K562 (cell line): ENCODE measurements at regions not wholly inside any gene's neighbourhood (a gene's known extent, or its start where the extent isn't known, plus 50 kb on each side); places are given as distances from the start of the nearest gene placed in this dataset.

Experiments used
- ATAC-seq: fragments of 200-7000 bp; cut with Tn5 transposase; 3 replicates; pipeline ENCODE4 v1.9.1; 2020; ENCODE audit warnings: moderate library complexity
- BruUV-seq: library from RNA; stranded (reverse); fragments of 400-500 nt; replicated peaks from 2 replicates; lab custom pipeline; 2021; lab: Mats Ljungman, UMichigan
- CTCF ChIA-PET: fragments of 300-600 bp; formaldehyde crosslinking; extraction: SDS; loops from one replicate; lab custom pipeline; 2021; ENCODE audit warnings: low intra/inter-chr PET ratio; lab: Yijun Ruan, JAX
- POLR2A ChIA-PET: fragments of 300-600, 350-650 bp; sonication (Branson Sonifier 250); formaldehyde crosslinking; extraction: SDS; loops from one replicate; lab custom pipeline; 2021; ENCODE audit warnings: antibody characterized with exemption, inconsistent platforms; lab: Yijun Ruan, JAX
- DNase-seq, 4 experiments: peaks; one replicate each; pipeline versions ENCODE4 v3.0.0 to v3.0.0-alpha.2; 2011 to 2018; ENCODE audit warnings: low spot score in 3 of 4, mixed read lengths in 3 of 4; ENCODE audit errors: extremely low read depth in 1 of 4
- FAIRE-seq: peaks from 2 replicates; lab custom pipeline; 2011; peaks lifted over from hg19 to GRCh38; lab: Jason Lieb, UNC
- H2AFZ ChIP-seq: 2 replicates; pipeline ENCODE4 v1.6.0; 2011; ENCODE audit warnings: low read depth, low read length, control low read depth, inconsistent platforms
- H3K27ac ChIP-seq: fragments of 200-600 bp; 3 replicates; pipeline ENCODE4 v1.8.0; 2011; ENCODE audit warnings: low read depth, mild to moderate bottlenecking, control low read depth, inconsistent platforms, low read length, moderate library complexity, mixed read lengths; ENCODE audit errors: extremely low read depth
- H3K27me3 ChIP-seq, 2 experiments: fragments of 300-600 bp in 1 of 2; 2 replicates in 1 of 2; 3 replicates in 1 of 2; pipeline versions ENCODE4 v1.6.0 to v1.8.0; 2011; ENCODE audit warnings: inconsistent platforms in 2 of 2, low read length in 2 of 2, mild to moderate bottlenecking in 1 of 2, mixed read lengths in 1 of 2, moderate library complexity in 1 of 2; ENCODE audit not compliant: control insufficient read depth in 2 of 2, insufficient read depth in 2 of 2
- H3K36me3 ChIP-seq: fragments of 300-600 bp; 3 replicates; pipeline ENCODE4 v1.8.0; 2011; ENCODE audit warnings: mild to moderate bottlenecking, low read length, inconsistent platforms; ENCODE audit not compliant: control insufficient read depth, insufficient read depth
- H3K4me1 ChIP-seq, 2 experiments: fragments of 200-600 bp in 1 of 2; replicated peaks in 1 of 2; 2 replicates in 1 of 2; 3 replicates in 1 of 2; pipeline versions ENCODE4 v1.5.1 to v1.8.0; 2011; ENCODE audit warnings: inconsistent platforms in 2 of 2, low read length in 2 of 2, mild to moderate bottlenecking in 1 of 2, mixed read lengths in 1 of 2, moderate library complexity in 1 of 2; ENCODE audit not compliant: control insufficient read depth in 2 of 2, insufficient read depth in 2 of 2
- H3K4me2 ChIP-seq: 2 replicates; pipeline ENCODE4 v1.6.1; 2011; ENCODE audit warnings: low read length, control low read depth, inconsistent platforms, mixed read lengths; ENCODE audit not compliant: insufficient read depth
- H3K4me3 ChIP-seq: fragments of 200-600 bp; sonication (generic), shearing (Covaris generic); 2 replicates; pipeline ENCODE4 v1.5.1; 2016; ENCODE audit warnings: control low read depth, inconsistent platforms
- H3K79me2 ChIP-seq: fragments of 200-600 bp; 3 replicates; pipeline ENCODE4 v1.8.0; 2011; ENCODE audit warnings: low read length, inconsistent platforms; ENCODE audit not compliant: control insufficient read depth, insufficient read depth
- H3K9ac ChIP-seq, 2 experiments: 2 replicates each; pipeline versions ENCODE4 v1.6.0 to v1.6.1; 2011; ENCODE audit warnings: low read depth in 2 of 2, low read length in 2 of 2, control low read depth in 1 of 2, inconsistent platforms in 1 of 2, mild to moderate bottlenecking in 1 of 2, mixed read lengths in 1 of 2; ENCODE audit not compliant: insufficient read depth in 1 of 2
- H3K9me1 ChIP-seq: one replicate; pipeline ENCODE4 v1.6.0; 2011; ENCODE audit warnings: inconsistent platforms, mild to moderate bottlenecking, low read length, moderate library complexity; ENCODE audit not compliant: control insufficient read depth, insufficient read depth
- H3K9me3 ChIP-seq: replicated peaks from 2 replicates; pipeline ENCODE4 v1.5.1; 2011; ENCODE audit warnings: low read depth, low read length, inconsistent platforms; ENCODE audit not compliant: control insufficient read depth, insufficient read depth
- H4K20me1 ChIP-seq: replicated peaks from 2 replicates; pipeline ENCODE4 v1.6.1; 2011; ENCODE audit warnings: low read length, inconsistent platforms, mixed read lengths; ENCODE audit not compliant: control insufficient read depth, insufficient read depth
- ATF3 ChIP-seq, 2 experiments: fragments of 450-650 bp in 1 of 2; sonication (generic) in 1 of 2; formaldehyde crosslinking in 1 of 2; IDR thresholded peaks in 1 of 2; conservative IDR thresholded peaks in 1 of 2; 2 replicates each; pipeline versions ENCODE4 v1.6.1 to v1.8.1; 2016 to 2023; ENCODE audit warnings: mild to moderate bottlenecking in 2 of 2, moderate library complexity in 2 of 2, inconsistent platforms in 1 of 2, missing genetic modification reagents in 1 of 2
- C11orf30 ChIP-seq: fragments of 450-650 bp; IDR thresholded peaks from 2 replicates; pipeline ENCODE4 v1.6.1; 2016; ENCODE audit warnings: low read depth, mild to moderate bottlenecking
- CHAMP1 ChIP-seq: fragments of 450-650 bp; IDR thresholded peaks from 2 replicates; pipeline ENCODE4 v1.6.1; 2016; ENCODE audit warnings: mild to moderate bottlenecking
- FOSL1 ChIP-seq: fragments of 200-800 bp; sonication (Bioruptor generic); conservative IDR thresholded peaks from 2 replicates; pipeline ENCODE4 v1.6.1; 2016; ENCODE audit warnings: missing genetic modification characterization, missing compliant biosample characterization
- HNRNPH1 ChIP-seq: fragments of 200-400 bp; formaldehyde crosslinking; optimal IDR thresholded peaks from 2 replicates; pipeline ENCODE3; 2017; ENCODE audit warnings: low read depth, mild to moderate bottlenecking, low read length, moderate library complexity
- JUND ChIP-seq, 2 experiments: IDR thresholded peaks; 2 replicates in 1 of 2; 3 replicates in 1 of 2; pipeline ENCODE4 v1.6.1; 2011; ENCODE audit warnings: borderline replicate concordance in 2 of 2, low read depth in 2 of 2, low read length in 2 of 2, improper control_type of control experiment in 1 of 2, missing biosample characterization in 1 of 2, missing genetic modification characterization in 1 of 2, missing genetic modification reagents in 1 of 2
- MAFF ChIP-seq: IDR thresholded peaks from 2 replicates; pipeline ENCODE4 v1.6.1; 2012; ENCODE audit warnings: low read length, improper control_type of control experiment
- MAFK ChIP-seq: IDR thresholded peaks from 2 replicates; pipeline ENCODE4 v1.6.1; 2011; ENCODE audit warnings: low read length, improper control_type of control experiment
- MAZ ChIP-seq, 2 experiments: fragments of 450-650 bp in 1 of 2; sonication (generic) in 1 of 2; formaldehyde crosslinking; IDR thresholded peaks in 1 of 2; conservative IDR thresholded peaks in 1 of 2; 2 replicates each; pipeline versions ENCODE4 v1.4.0 to v1.5.0; 2020; ENCODE audit warnings: mild to moderate bottlenecking in 1 of 2, missing genetic modification reagents in 1 of 2
- NCOA2 ChIP-seq, 2 experiments: fragments of 450-650 bp; IDR thresholded peaks; 2 replicates each; pipeline ENCODE4 v1.6.1; 2018; ENCODE audit warnings: mild to moderate bottlenecking in 2 of 2, moderate library complexity in 1 of 2; ENCODE audit not compliant: partially characterized antibody in 2 of 2
- NFE2 ChIP-seq: IDR thresholded peaks from 2 replicates; pipeline ENCODE4 v1.6.1; 2014; ENCODE audit warnings: antibody characterized with exemption, low read depth
- NONO ChIP-seq, 2 experiments: fragments of 200-400 bp in 1 of 2; fragments of 450-650 bp in 1 of 2; formaldehyde crosslinking in 1 of 2; IDR thresholded peaks; 2 replicates each; pipeline ENCODE4 v1.6.1; 2017; ENCODE audit warnings: low read depth in 2 of 2, mild to moderate bottlenecking in 2 of 2, moderate library complexity in 2 of 2, low read length in 1 of 2
- YY1 ChIP-seq, 3 experiments: IDR thresholded peaks; 2 replicates each; pipeline ENCODE4 v1.6.1; 2011; ENCODE audit warnings: low read length in 2 of 3, mild to moderate bottlenecking in 2 of 3, moderate library complexity in 2 of 3, borderline replicate concordance in 1 of 3, control low read depth in 1 of 3, low read depth in 1 of 3; ENCODE audit not compliant: insufficient read depth in 3 of 3, insufficient replicate concordance in 2 of 3, control insufficient read depth in 1 of 3, insufficient read length in 1 of 3; ENCODE audit errors: extremely low read depth in 1 of 3
- ZNF316 ChIP-seq: fragments of 450-650 bp; IDR thresholded peaks from 2 replicates; pipeline ENCODE4 v1.6.1; 2016
- ZNF384 ChIP-seq: IDR thresholded peaks from 2 replicates; pipeline ENCODE4 v1.6.1; 2012; ENCODE audit warnings: low read depth, low read length, improper control_type of control experiment
- WGBS: fragments of 100-300 bp; shearing (Covaris generic); methylation state at CpG from one replicate; pipeline ENCODE4 v1.1.6; 2016; ENCODE audit warnings: low coverage, mixed read lengths; ENCODE audit not compliant: insufficient coverage; ENCODE audit errors: missing lambda C conversion rate; 5-methylcytosine and 5-hydroxymethylcytosine counted together
- in situ Hi-C: fragments of 300-500 bp; cut with MboI; formaldehyde crosslinking; loops from 4 replicates; pipeline ENCODE4 v1.15.0; 2018; ENCODE audit warnings: inconsistent platforms, mixed read lengths
- intact Hi-C: fragments of 100-400 bp; cut with micrococcal nuclease; formaldehyde crosslinking; loops from 2 replicates; pipeline ENCODE4 v1.14.2; 2022

DNA sequence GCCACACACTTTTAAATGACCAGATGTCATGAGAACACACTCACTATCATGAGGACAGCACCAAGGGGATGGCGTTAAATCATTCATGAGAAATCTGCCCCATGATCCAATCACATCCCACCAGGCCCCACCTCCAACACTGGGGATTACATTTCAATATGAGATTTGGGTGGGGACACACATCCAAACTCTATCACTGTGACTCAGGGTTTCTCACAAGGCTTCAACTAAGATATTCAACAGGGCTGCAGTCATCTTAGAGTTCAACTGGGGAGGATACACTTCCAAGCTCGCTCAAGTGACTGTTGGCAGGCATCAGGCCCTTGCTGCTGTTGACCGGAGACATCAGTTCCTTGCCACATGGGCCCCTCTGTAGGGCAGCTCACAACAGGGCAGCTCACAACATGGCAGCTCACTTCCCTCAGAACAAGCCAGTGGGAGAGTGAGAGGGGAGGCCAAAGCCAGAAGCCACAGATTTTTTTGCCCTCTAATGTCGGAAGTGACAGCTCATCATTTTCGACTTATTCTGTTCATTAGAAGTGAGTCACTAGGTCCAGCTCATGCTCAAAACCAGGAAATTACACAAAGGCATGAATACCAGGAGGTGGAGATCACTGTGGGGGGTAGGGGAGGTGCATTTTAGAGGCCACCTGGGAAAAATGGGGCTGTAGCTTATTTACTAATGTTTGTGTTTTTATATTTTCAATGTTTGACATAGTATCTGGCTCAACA is 50.8 kb upstream of the PTHLH start:
- no TSS peak for BruUV-seq
- CTCF ChIA-PET = no interaction called here
- no peaks in the 10 kb centered on the region for H4K20me1 ChIP-seq
- DNase-seq (peak in 1 of 4 experiments; percentile 30), FAIRE-seq (peak; percentile 32), ATAC-seq (no peak)
- in situ Hi-C loops (no loop called here), intact Hi-C loops (no loop called here)
- no peaks in the 10 kb centered on the region for H3K36me3 ChIP-seq
- no peak overlapping the region for H3K9ac ChIP-seq
- no peak overlapping the region for H3K4me2 ChIP-seq
- H3K4me3 ChIP-seq = no peak overlapping the region
- POLR2A ChIA-PET = interaction anchor here (0.7 kb wide), 1 partner anchor 40 kb away, joined by 4 read pairs; no protein-coding TSS in a partner anchor
- no peaks in the 10 kb centered on the region for H3K9me1 ChIP-seq
- no peaks in the 10 kb centered on the region for H3K9me3 ChIP-seq
- no peaks in the 10 kb centered on the region for H3K27me3 ChIP-seq
- H3K27ac ChIP-seq = peak overlapping the region; percentile 53; the same call in 2 of the 3 replicates
- peaks cover 7 to 19% of the 10 kb centered on the region in 2 experiments for H3K4me1 ChIP-seq
- 29% methylated on average over 5 of the region's 5 CpGs for WGBS
- H3K79me2 ChIP-seq = no peaks in the 10 kb centered on the region
- H2AFZ ChIP-seq = peak overlapping the region; percentile 48; the same call in 1 of the 2 replicates
- TF ChIP-seq ZNF384 (0 out of 2 replicates have a peak, but pooled peaks have one; percentile 23), FOSL1 (tag) (peak; percentile 83), C11orf30 (peak; percentile 80), JUND (IDR thresholded peaks at IDR 0.05; ENCODE audit: borderline replicate concordance, low read depth, low read length) (peak; percentile 41; the same call in 1 of the 2 replicates), JUND (tag; IDR thresholded peaks at IDR 0.05; ENCODE audit: borderline replicate concordance, low read depth, low read length) (peak; percentile 32; the same call in 1 of the 3 replicates), CHAMP1 (0 out of 2 replicates have a peak, but pooled peaks have one; percentile 34), NFE2 (no peak; the same call in 1 of the 2 replicates), YY1 (IDR thresholded peaks at IDR 0.05; ENCODE audit: borderline replicate concordance in 1 of 3, control insufficient read depth in 1 of 3, extremely low read depth in 1 of 3, insufficient read depth in 3 of 3, insufficient read length in 1 of 3, insufficient replicate concordance in 2 of 3, low read depth in 1 of 3, low read length in 2 of 3) (peak in 1 of 3 experiments; percentile 57), MAFF (peak; percentile 30; the same call in 1 of the 2 replicates), ATF3 (IDR thresholded peaks at IDR 0.05) (peak; percentile 51), ATF3 (CRISPR knock-in tag; conservative IDR thresholded peaks at IDR 0.05) (no peak), MAFK (peak; percentile 46; the same call in 1 of the 2 replicates), NCOA2 (IDR thresholded peaks at IDR 0.05; ENCODE audit: partially characterized antibody in 2 of 2) (no peak), MAZ (CRISPR knock-in tag; conservative IDR thresholded peaks at IDR 0.05 in 1 of 2, IDR thresholded peaks at IDR 0.05 in 1 of 2) (no peak), HNRNPH1 (no peak), ZNF316 (peak; percentile 86), NONO (IDR thresholded peaks at IDR 0.05; ENCODE audit: low read depth in 2 of 2, low read length in 1 of 2) (no peak)
